DMS114 treated with DMSO at 0.1 percent for 48 hours (cell line): ENCODE measurements at regions not wholly inside any gene's neighbourhood (a gene's known extent, or its start where the extent isn't known, plus 50 kb on each side); places are given as distances from the start of the nearest gene placed in this dataset.
A peak's percentile ranks its signal among the peaks of the same experiment; 100 is the strongest.
"Not testable (repeated sequence)": the region's sequence is repeated elsewhere in the genome, so short reads cannot be mapped to it uniquely, and the experiment has no call there.

Experiments
- DNase-seq: peaks from one replicate; lab custom pipeline; 2025; ENCODE audit not compliant: unreplicated experiment; lab: John Stamatoyannopoulos, UW

- DNase-seq, result no peak
These were observed 51.3 kb upstream of the MOCS2 start for GRCh38 chr5:53160895-53161294.

GRCh38 chr5:53161876-53162275, 52.3 kb upstream of the MOCS2 start:
- no peak for DNase-seq

- DNase-seq, result no peak
These were observed 55.1 kb upstream of the MOCS2 start for GRCh38 chr5:53164478-53165165.

GRCh38 chr5:53165431-53166182, 56.0 kb upstream of the MOCS2 start:
- no peak for DNase-seq

- no peak for DNase-seq
These were observed 56.6 kb upstream of the MOCS2 start for GRCh38 chr5:53166183-53166495.

- DNase-seq, result no peak
These were observed 58.3 kb upstream of the MOCS2 start for GRCh38 chr5:53167836-53168235.

- DNase-seq, result no peak
These were observed 60.4 kb upstream of the MOCS2 start for GRCh38 chr5:53169933-53170332.

- DNase-seq, result peak; percentile 15
These were observed 61.3 kb upstream of the MOCS2 start for GRCh38 chr5:53170746-53171349.

- DNase-seq, result not testable (repeated sequence)
These were observed 62.5 kb upstream of the MOCS2 start for GRCh38 chr5:53172073-53172472.

GRCh38 chr5:53172630-53173029, 63.1 kb upstream of the MOCS2 start:
- DNase-seq, result no peak

GRCh38 chr5:53173083-53173482, 63.5 kb upstream of the MOCS2 start:
- no peak for DNase-seq

GRCh38 chr5:53178830-53179229, 69.3 kb upstream of the MOCS2 start:
- no peak for DNase-seq

GRCh38 chr5:53179691-53180090, 70.1 kb upstream of the MOCS2 start:
- DNase-seq, result no peak

- no peak for DNase-seq
These were observed 71.0 kb upstream of the MOCS2 start for GRCh38 chr5:53180538-53180937.

GRCh38 chr5:53180991-53181390, 71.4 kb upstream of the MOCS2 start:
- DNase-seq, result no peak

GRCh38 chr5:53183880-53184279, 74.3 kb upstream of the MOCS2 start:
- no peak for DNase-seq

- no peak for DNase-seq
These were observed 82.1 kb upstream of the MOCS2 start for GRCh38 chr5:53191548-53192165.

GRCh38 chr5:53194086-53194485, 84.5 kb upstream of the MOCS2 start:
- DNase-seq, result no peak

GRCh38 chr5:53199882-53200281, 90.3 kb upstream of the MOCS2 start:
- DNase-seq, result no peak

GRCh38 chr5:53200306-53200705, 90.7 kb upstream of the MOCS2 start:
- DNase-seq, result no peak

GRCh38 chr5:53201746-53202145, 92.2 kb upstream of the MOCS2 start:
- no peak for DNase-seq

- DNase-seq, result no peak
These were observed 97.0 kb upstream of the MOCS2 start for GRCh38 chr5:53206562-53206961.
